ENCODE measurements at regions not wholly inside any gene's neighbourhood (a gene's known extent, or its start where the extent isn't known, plus 50 kb on each side); places are given as distances from the start of the nearest gene placed in this dataset.

DNA sequence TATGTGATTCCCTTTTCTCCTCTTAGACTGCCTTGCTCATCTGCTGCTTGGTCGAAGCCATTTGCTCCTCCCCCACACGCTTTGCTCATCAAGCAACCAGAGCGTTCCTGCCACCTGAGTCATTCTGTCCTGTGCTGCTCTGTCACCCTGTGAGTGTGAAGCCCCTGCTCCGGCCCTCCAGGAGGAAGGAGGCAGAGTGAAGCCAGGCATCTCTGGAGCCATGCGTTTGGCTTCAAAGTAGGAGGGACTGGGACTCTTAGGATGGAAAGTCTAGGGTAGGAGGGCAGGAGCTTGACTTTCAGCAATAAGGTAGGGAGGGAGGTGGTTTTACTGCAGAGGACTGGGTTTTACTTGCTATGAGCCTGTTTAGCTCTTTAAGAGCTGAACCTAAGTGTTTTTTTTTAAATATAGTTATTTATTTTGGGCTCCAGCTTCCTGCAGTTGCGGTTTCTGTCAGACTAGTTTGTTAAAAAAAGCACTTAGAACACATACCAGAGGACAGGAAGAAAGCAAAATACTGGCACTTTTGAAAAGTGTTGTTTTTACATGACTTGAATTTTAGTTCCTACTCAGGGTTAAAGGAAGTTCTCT lies 63.6 kb downstream of the SPINK2 start:
- Histone ChIP-seq H3K27ac (ENCODE audit: low read depth, low read length) (peak overlapping the region; percentile 73), H3K36me3 (ENCODE audit: control insufficient read depth, low read length) (no peaks in the 10 kb centered on the region), H3K4me2 (ENCODE audit: low read length) (peak overlapping the region; percentile 96), H3F3A (ENCODE audit: control insufficient read depth, insufficient read depth) (0 out of 2 replicates have a peak, but pooled peaks cover 2% of the 10 kb centered on the region), H3K27me3 (ENCODE audit: control insufficient read depth, low read length) (no peaks in the 10 kb centered on the region), H3K9me2 (replicated peaks; ENCODE audit: control insufficient read depth, low read length) (no peaks in the 10 kb centered on the region), H4K20me1 (ENCODE audit: control insufficient read depth, insufficient read depth, low read depth, low read length) (no peaks in the 10 kb centered on the region), H3K4me1 (ENCODE audit: control insufficient read depth, low read length) (peaks cover 34% of the 10 kb centered on the region), H3K4me3 (ENCODE audit: low read length) (peak overlapping the region; percentile 71), H3K79me2 (ENCODE audit: control insufficient read depth, low read length) (no peaks in the 10 kb centered on the region), H3K9me3 (ENCODE audit: control insufficient read depth, insufficient read depth, low read length) (no peaks in the 10 kb centered on the region)
- no peak for TF ChIP-seq EZH2phosphoT487 (IDR thresholded peaks at IDR 0.05; ENCODE audit: borderline replicate concordance, low read length)
- TF ChIP-seq, protein P1, sequence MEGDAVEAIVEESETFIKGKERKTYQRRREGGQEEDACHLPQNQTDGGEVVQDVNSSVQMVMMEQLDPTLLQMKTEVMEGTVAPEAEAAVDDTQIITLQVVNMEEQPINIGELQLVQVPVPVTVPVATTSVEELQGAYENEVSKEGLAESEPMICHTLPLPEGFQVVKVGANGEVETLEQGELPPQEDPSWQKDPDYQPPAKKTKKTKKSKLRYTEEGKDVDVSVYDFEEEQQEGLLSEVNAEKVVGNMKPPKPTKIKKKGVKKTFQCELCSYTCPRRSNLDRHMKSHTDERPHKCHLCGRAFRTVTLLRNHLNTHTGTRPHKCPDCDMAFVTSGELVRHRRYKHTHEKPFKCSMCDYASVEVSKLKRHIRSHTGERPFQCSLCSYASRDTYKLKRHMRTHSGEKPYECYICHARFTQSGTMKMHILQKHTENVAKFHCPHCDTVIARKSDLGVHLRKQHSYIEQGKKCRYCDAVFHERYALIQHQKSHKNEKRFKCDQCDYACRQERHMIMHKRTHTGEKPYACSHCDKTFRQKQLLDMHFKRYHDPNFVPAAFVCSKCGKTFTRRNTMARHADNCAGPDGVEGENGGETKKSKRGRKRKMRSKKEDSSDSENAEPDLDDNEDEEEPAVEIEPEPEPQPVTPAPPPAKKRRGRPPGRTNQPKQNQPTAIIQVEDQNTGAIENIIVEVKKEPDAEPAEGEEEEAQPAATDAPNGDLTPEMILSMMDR (IDR thresholded peaks at IDR 0.05; ENCODE audit: low read depth, low read length, poor library complexity, severe bottlenecking) = no peak

DNA sequence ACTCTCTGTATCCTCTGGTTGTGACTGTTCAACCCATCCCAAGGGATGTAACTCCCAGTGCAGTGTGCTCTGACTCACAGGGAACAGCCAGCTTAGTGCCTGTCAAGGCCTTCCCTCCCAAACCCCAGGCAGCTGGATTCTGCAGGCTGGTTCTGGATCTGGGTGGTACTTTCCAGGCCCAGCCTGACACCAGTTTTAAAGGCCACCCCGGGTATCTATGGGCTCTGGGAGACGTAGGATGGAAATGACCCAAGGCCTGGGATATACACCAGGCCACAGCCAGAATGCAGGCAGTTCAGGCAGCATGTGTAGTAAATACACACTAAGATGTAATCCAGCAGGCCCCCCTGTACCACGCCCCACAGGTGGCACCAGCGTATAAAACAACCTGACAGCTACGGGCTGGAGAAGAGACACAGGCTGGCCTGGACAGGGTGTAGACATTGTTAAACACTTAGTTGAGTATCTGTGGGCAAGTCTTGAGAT lies 64.2 kb downstream of the SPINK2 start:
- H3K4me3 ChIP-seq (ENCODE audit: low read length) = peak overlapping the region; percentile 71

DNA sequence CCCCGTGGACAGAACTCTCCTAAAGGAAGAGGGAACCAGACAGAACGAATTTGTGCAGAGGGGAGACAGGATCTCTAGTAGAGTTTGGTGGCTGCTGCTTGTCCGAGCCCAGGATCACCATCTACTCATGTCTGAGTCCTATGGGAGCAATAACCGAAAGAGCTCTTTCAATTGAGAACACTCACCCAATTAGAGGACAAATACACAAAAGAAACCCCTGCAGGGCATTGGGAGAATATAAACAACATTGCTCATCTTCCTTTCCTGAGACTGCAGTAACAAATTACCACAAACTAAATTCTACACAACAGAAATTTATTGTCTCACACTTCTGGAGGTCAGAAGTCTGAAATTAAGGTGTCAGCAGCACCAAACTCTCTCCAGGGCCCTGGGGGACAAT lies 65.6 kb downstream of the SPINK2 start:
- no peaks in the 10 kb centered on the region for H4K20me1 ChIP-seq (ENCODE audit: control insufficient read depth, insufficient read depth, low read depth, low read length)
- H3K79me2 ChIP-seq (ENCODE audit: control insufficient read depth, low read length) = no peaks in the 10 kb centered on the region
- H3K4me3 ChIP-seq (ENCODE audit: low read length) = no peak overlapping the region
- H3K9me3 ChIP-seq (ENCODE audit: control insufficient read depth, insufficient read depth, low read length) = no peaks in the 10 kb centered on the region
- H3F3A ChIP-seq (ENCODE audit: control insufficient read depth, insufficient read depth) = 0 out of 2 replicates have a peak, but pooled peaks cover 2% of the 10 kb centered on the region
- H3K4me1 ChIP-seq (ENCODE audit: control insufficient read depth, low read length) = peaks cover 28% of the 10 kb centered on the region
- H3K9me2 ChIP-seq (replicated peaks; ENCODE audit: control insufficient read depth, low read length) = no peaks in the 10 kb centered on the region
- no peak overlapping the region for H3K27ac ChIP-seq (ENCODE audit: low read depth, low read length)
- no peaks in the 10 kb centered on the region for H3K36me3 ChIP-seq (ENCODE audit: control insufficient read depth, low read length)
- no peak for TF ChIP-seq EZH2phosphoT487 (IDR thresholded peaks at IDR 0.05; ENCODE audit: borderline replicate concordance, low read length)
- no peaks in the 10 kb centered on the region for H3K27me3 ChIP-seq (ENCODE audit: control insufficient read depth, low read length)
- H3K4me2 ChIP-seq (ENCODE audit: low read length) = no peak overlapping the region

More for the DNA sequence above, 64.2 kb downstream of the SPINK2 start:
- no peak for TF ChIP-seq EZH2phosphoT487 (IDR thresholded peaks at IDR 0.05; ENCODE audit: borderline replicate concordance, low read length)
- TF ChIP-seq, protein P1 (IDR thresholded peaks at IDR 0.05; ENCODE audit: low read depth, low read length, poor library complexity, severe bottlenecking) = peak; percentile 21
- no peaks in the 10 kb centered on the region for H4K20me1 ChIP-seq (ENCODE audit: control insufficient read depth, insufficient read depth, low read depth, low read length)
- H3F3A ChIP-seq (ENCODE audit: control insufficient read depth, insufficient read depth) = 0 out of 2 replicates have a peak, but pooled peaks cover 2% of the 10 kb centered on the region
- H3K4me2 ChIP-seq (ENCODE audit: low read length) = peak overlapping the region; percentile 96
- no peaks in the 10 kb centered on the region for H3K9me3 ChIP-seq (ENCODE audit: control insufficient read depth, insufficient read depth, low read length)
- no peaks in the 10 kb centered on the region for H3K79me2 ChIP-seq (ENCODE audit: control insufficient read depth, low read length)
- H3K27me3 ChIP-seq (ENCODE audit: control insufficient read depth, low read length) = no peaks in the 10 kb centered on the region
- H3K36me3 ChIP-seq (ENCODE audit: control insufficient read depth, low read length) = no peaks in the 10 kb centered on the region
- peaks cover 28% of the 10 kb centered on the region for H3K4me1 ChIP-seq (ENCODE audit: control insufficient read depth, low read length)
- H3K9me2 ChIP-seq (replicated peaks; ENCODE audit: control insufficient read depth, low read length) = no peaks in the 10 kb centered on the region
- peak overlapping the region; percentile 73 for H3K27ac ChIP-seq (ENCODE audit: low read depth, low read length)

DNA sequence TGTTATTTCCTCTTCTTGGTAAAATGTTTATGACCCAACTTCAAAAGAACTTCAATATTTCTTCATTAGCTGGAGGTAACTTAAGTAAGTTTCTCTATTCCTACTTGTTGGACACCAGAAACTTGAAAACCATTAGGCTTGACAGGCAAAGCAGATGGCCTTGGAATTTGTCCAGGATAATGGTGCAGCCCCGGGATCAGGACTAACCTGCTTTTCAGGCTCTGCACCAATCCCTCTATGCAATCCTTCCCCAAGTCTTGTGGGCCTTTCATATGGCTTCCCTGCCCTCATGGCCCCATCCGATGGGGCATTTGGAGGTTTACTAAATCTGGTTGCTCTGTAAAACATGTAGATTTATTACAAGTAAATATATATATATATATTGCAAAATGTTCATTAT lies 68.5 kb downstream of the SPINK2 start:
- H3K4me2 ChIP-seq (ENCODE audit: low read length) = no peak overlapping the region

More for the DNA sequence above, 68.5 kb downstream of the SPINK2 start:
- Histone ChIP-seq H3K9me3 (ENCODE audit: control insufficient read depth, insufficient read depth, low read length) (no peaks in the 10 kb centered on the region), H3K79me2 (ENCODE audit: control insufficient read depth, low read length) (no peaks in the 10 kb centered on the region), H3K4me1 (ENCODE audit: control insufficient read depth, low read length) (peaks cover 14% of the 10 kb centered on the region), H3K4me3 (ENCODE audit: low read length) (no peak overlapping the region), H3F3A (ENCODE audit: control insufficient read depth, insufficient read depth) (0 out of 2 replicates have a peak, but pooled peaks cover 2% of the 10 kb centered on the region), H3K36me3 (ENCODE audit: control insufficient read depth, low read length) (no peaks in the 10 kb centered on the region), H3K9me2 (replicated peaks; ENCODE audit: control insufficient read depth, low read length) (no peaks in the 10 kb centered on the region), H3K27ac (ENCODE audit: low read depth, low read length) (no peak overlapping the region), H4K20me1 (ENCODE audit: control insufficient read depth, insufficient read depth, low read depth, low read length) (no peaks in the 10 kb centered on the region), H3K27me3 (ENCODE audit: control insufficient read depth, low read length) (no peaks in the 10 kb centered on the region)
- TF ChIP-seq EZH2phosphoT487 (IDR thresholded peaks at IDR 0.05; ENCODE audit: borderline replicate concordance, low read length) = no peak
- TF ChIP-seq, protein P1 (IDR thresholded peaks at IDR 0.05; ENCODE audit: low read depth, low read length, poor library complexity, severe bottlenecking) = no peak
